ENCODE measurements at regions not wholly inside any gene's neighbourhood (a gene's known extent, or its start where the extent isn't known, plus 50 kb on each side); places are given as distances from the start of the nearest gene placed in this dataset.

- Histone ChIP-seq H3K27me3 (no peaks in the 10 kb centered on the region), H3K27ac (no peak overlapping the region), H3K9me3 (no peaks in the 10 kb centered on the region), H3K4me1 (ENCODE audit: insufficient read depth) (no peaks in the 10 kb centered on the region), H3K4me3 (no peak overlapping the region), H3K36me3 (no peaks in the 10 kb centered on the region)
- no peak for TF ChIP-seq POLR2A (IDR thresholded peaks at IDR 0.05)
- TF ChIP-seq EP300 (IDR thresholded peaks at IDR 0.05), result no peak
- no peak for TF ChIP-seq CTCF (IDR thresholded peaks at IDR 0.05)
- no peak for DNase-seq
- intact Hi-C loops (cut with DNase I), result no loop called here
- 92 to 95% (median 93%) methylated on average over 5 of the region's 5 CpGs for WGBS, 3 donors
Measured at GRCh38 chr18:25451077-25451658, 99.2 kb upstream of the ZNF521 start.

- no peaks in the 10 kb centered on the region for H3K27me3 ChIP-seq
- H3K36me3 ChIP-seq, result no peaks in the 10 kb centered on the region
- no peaks in the 10 kb centered on the region for H3K9me3 ChIP-seq
- intact Hi-C loops (cut with DNase I), result no loop called here
- no peak overlapping the region for H3K4me3 ChIP-seq
- H3K27ac ChIP-seq, result no peak overlapping the region
- TF ChIP-seq EP300 (IDR thresholded peaks at IDR 0.05), result no peak
- TF ChIP-seq POLR2A (IDR thresholded peaks at IDR 0.05), result no peak
- TF ChIP-seq CTCF (IDR thresholded peaks at IDR 0.05), result no peak
- no peak for DNase-seq
- H3K4me1 ChIP-seq (ENCODE audit: insufficient read depth), result no peaks in the 10 kb centered on the region
Measured at GRCh38 chr18:25449046-25449445, 97.1 kb upstream of the ZNF521 start.

- intact Hi-C loops (cut with DNase I), result no loop called here
- no peak overlapping the region for H3K27ac ChIP-seq
- H3K4me1 ChIP-seq (ENCODE audit: insufficient read depth), result no peaks in the 10 kb centered on the region
- H3K4me3 ChIP-seq, result no peak overlapping the region
- H3K36me3 ChIP-seq, result no peaks in the 10 kb centered on the region
- H3K9me3 ChIP-seq, result no peaks in the 10 kb centered on the region
- WGBS, 3 donors, result 57 to 63% (median 59%) methylated on average over 3 of the region's 3 CpGs
- TF ChIP-seq CTCF (IDR thresholded peaks at IDR 0.05) (no peak), EP300 (IDR thresholded peaks at IDR 0.05) (no peak), POLR2A (IDR thresholded peaks at IDR 0.05) (no peak)
- no peak for DNase-seq
- H3K27me3 ChIP-seq, result no peaks in the 10 kb centered on the region
Measured at GRCh38 chr18:25446972-25447371, 95.0 kb upstream of the ZNF521 start.

GRCh38 chr18:25445430-25445829 lies 93.5 kb upstream of the ZNF521 start:
- intact Hi-C loops (cut with DNase I), result no loop called here
- Histone ChIP-seq H3K27me3 (no peaks in the 10 kb centered on the region), H3K4me3 (no peak overlapping the region), H3K4me1 (ENCODE audit: insufficient read depth) (no peaks in the 10 kb centered on the region), H3K9me3 (no peaks in the 10 kb centered on the region), H3K27ac (no peak overlapping the region), H3K36me3 (no peaks in the 10 kb centered on the region)
- DNase-seq, result no peak
- TF ChIP-seq POLR2A (IDR thresholded peaks at IDR 0.05) (no peak), EP300 (IDR thresholded peaks at IDR 0.05) (no peak), CTCF (IDR thresholded peaks at IDR 0.05) (no peak)
- 86 to 88% (median 87%) methylated on average over 5 of the region's 5 CpGs for WGBS, 3 donors

All from ovary (tissue), 7 donors.